HepG2 (cell line): ENCODE measurements at regions not wholly inside any gene's neighbourhood (a gene's known extent, or its start where the extent isn't known, plus 50 kb on each side); places are given as distances from the start of the nearest gene placed in this dataset.

Experiments used
- ATAC-seq: fragments of 200-7000 bp; cut with Tn5 transposase; 3 replicates; pipeline ENCODE4 v1.9.1; 2020; ENCODE audit warnings: mild to moderate bottlenecking, moderate library complexity
- BruUV-seq: library from RNA; stranded (reverse); fragments of 400-500 nt; replicated peaks from 2 replicates; lab custom pipeline; 2021; lab: Mats Ljungman, UMichigan
- CTCF ChIA-PET: fragments of 300-600 bp; formaldehyde crosslinking; extraction: SDS; loops from one replicate; lab custom pipeline; 2021; ENCODE audit warnings: low total read pairs, inconsistent platforms, low intra/inter-chr PET ratio; lab: Yijun Ruan, JAX
- POLR2A ChIA-PET: fragments of 350-600 bp; sonication (Branson Sonifier 250); formaldehyde crosslinking; loops from one replicate; lab custom pipeline; 2020; ENCODE audit warnings: antibody characterized with exemption, inconsistent platforms; lab: Yijun Ruan, JAX
- DNase-seq: peaks from one replicate; pipeline ENCODE4 v3.0.0-alpha.2; 2015; ENCODE audit warnings: low spot score
- FAIRE-seq: peaks from 3 replicates; lab custom pipeline; 2011; peaks lifted over from hg19 to GRCh38; lab: Jason Lieb, UNC
- H2AFZ ChIP-seq: one replicate; pipeline ENCODE4 v1.6.1; 2011; ENCODE audit warnings: low read length, inconsistent platforms
- H3K27ac ChIP-seq: fragments of 300-600 bp; 3 replicates; pipeline ENCODE4 v1.8.0; 2011; ENCODE audit warnings: mixed run types, mild to moderate bottlenecking, mixed read lengths, low read length, inconsistent platforms; ENCODE audit not compliant: insufficient read depth; ENCODE audit errors: extremely low read length
- H3K27me3 ChIP-seq, 2 experiments: fragments of 200-600 bp in 1 of 2; 2 replicates in 1 of 2; 3 replicates in 1 of 2; pipeline versions ENCODE4 v1.6.0 to v1.8.0; 2011; ENCODE audit warnings: low read length in 2 of 2, mild to moderate bottlenecking in 2 of 2, moderate library complexity in 2 of 2, inconsistent platforms in 1 of 2; ENCODE audit not compliant: insufficient read depth in 2 of 2, control insufficient read depth in 1 of 2
- H3K36me3 ChIP-seq, 2 experiments: fragments of 200-600 bp in 1 of 2; replicated peaks in 1 of 2; 2 replicates in 1 of 2; 3 replicates in 1 of 2; pipeline versions ENCODE4 v1.5.1 to v1.8.0; 2011; ENCODE audit warnings: low read length in 2 of 2, inconsistent platforms in 1 of 2; ENCODE audit not compliant: insufficient read depth in 2 of 2, control insufficient read depth in 1 of 2
- H3K4me1 ChIP-seq: 2 replicates; pipeline ENCODE4 v1.5.1; 2012; ENCODE audit warnings: low read length, inconsistent platforms; ENCODE audit not compliant: insufficient read depth
- H3K4me2 ChIP-seq: 2 replicates; pipeline ENCODE4 v1.6.0; 2011; ENCODE audit warnings: low read depth, low read length, inconsistent platforms
- H3K4me3 ChIP-seq, 3 experiments: fragments of 200-600 bp in 1 of 3; sonication (generic), shearing (Covaris generic) in 1 of 3; replicated peaks in 1 of 3; 2 replicates each; pipeline ENCODE4 v1.5.1; 2011 to 2016; ENCODE audit warnings: low read length in 3 of 3, inconsistent platforms in 2 of 3, low read depth in 2 of 3, mild to moderate bottlenecking in 2 of 3, control low read depth in 1 of 3, mixed read lengths in 1 of 3; ENCODE audit not compliant: insufficient read depth in 1 of 3
- H3K79me2 ChIP-seq: one replicate; pipeline ENCODE4 v1.6.1; 2011; ENCODE audit warnings: low read length, inconsistent platforms; ENCODE audit not compliant: insufficient read depth
- H3K9ac ChIP-seq: 2 replicates; pipeline ENCODE4 v1.6.0; 2011; ENCODE audit warnings: mild to moderate bottlenecking, low read depth, low read length, inconsistent platforms; ENCODE audit not compliant: insufficient read depth
- H3K9me3 ChIP-seq: 2 replicates; pipeline ENCODE4 v1.5.1; 2012; ENCODE audit warnings: mild to moderate bottlenecking, low read length
- H4K20me1 ChIP-seq: 2 replicates; pipeline ENCODE4 v1.6.0; 2011; ENCODE audit warnings: inconsistent platforms, mild to moderate bottlenecking, low read length, moderate library complexity; ENCODE audit not compliant: insufficient read depth
- ZNF317 ChIP-seq: sonication (generic); formaldehyde crosslinking; IDR thresholded peaks from 2 replicates; pipeline ENCODE4 v1.5.0; 2020; ENCODE audit warnings: mild to moderate bottlenecking, missing genetic modification reagents
- ZNF7 ChIP-seq: IDR thresholded peaks from 2 replicates; pipeline ENCODE4 v1.6.1; 2016; ENCODE audit warnings: missing biosample characterization, missing genetic modification reagents
- WGBS: methylation state at CpG from one replicate; pipeline ENCODE4 v1.1.6; 2017; ENCODE audit warnings: low lambda C conversion rate; 5-methylcytosine and 5-hydroxymethylcytosine counted together
- in situ Hi-C: cut with HindIII; loops from 2 replicates; pipeline ENCODE4 v1.10.0; 2017; ENCODE audit warnings: low pct_unique_long_range_greater_than_20kb; ENCODE audit not compliant: extremely low pct_ligation_motif_present
- intact Hi-C: fragments of 100-400 bp; cut with micrococcal nuclease; formaldehyde crosslinking; loops from one replicate; pipeline ENCODE4 v1.10.0; 2022; ENCODE audit not compliant: unreplicated experiment
- TF ChIP-seq, protein P1 (sequence below): sonication (generic); formaldehyde crosslinking; IDR thresholded peaks from 2 replicates; pipeline ENCODE4 v1.4.0; 2020; ENCODE audit warnings: missing genetic modification reagents, mild to moderate bottlenecking, borderline replicate concordance
- TF ChIP-seq, protein P2 (sequence below): sonication (generic); formaldehyde crosslinking; IDR thresholded peaks from 2 replicates; pipeline ENCODE4 v1.4.0; 2020; ENCODE audit warnings: mild to moderate bottlenecking, missing genetic modification reagents
- TF ChIP-seq, protein P3 (sequence below): sonication (generic); formaldehyde crosslinking; IDR thresholded peaks from 2 replicates; pipeline ENCODE4 v1.4.0; 2020; ENCODE audit warnings: mild to moderate bottlenecking, missing genetic modification reagents

DNA sequence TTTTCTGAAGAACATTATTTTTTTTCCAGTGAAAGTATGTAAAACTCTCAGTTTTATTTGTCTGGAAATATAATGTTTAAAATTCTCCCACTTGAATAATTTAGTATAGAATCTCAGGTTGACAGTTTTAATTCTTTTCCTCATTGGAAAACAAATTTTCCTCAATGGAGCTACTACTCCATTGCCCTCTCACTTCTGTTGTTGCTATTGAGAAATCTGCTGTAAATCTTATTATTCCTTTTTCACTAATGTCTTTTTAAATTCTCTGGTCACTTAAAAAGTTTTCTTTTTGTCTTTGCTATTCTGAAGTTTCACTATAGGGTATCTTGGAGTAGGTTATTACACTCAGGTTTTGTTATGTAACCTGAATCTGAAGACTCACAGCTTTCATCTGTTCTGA is 216.1 kb upstream of the PMFBP1 start:
- Histone ChIP-seq H3K9ac (no peak overlapping the region), H3K9me3 (peaks cover 17% of the 10 kb centered on the region), H3K27ac (no peak overlapping the region), H3K4me3 (no peak overlapping the region), H2AFZ (no peak overlapping the region), H3K36me3 (peaks cover 0 to 4% of the 10 kb centered on the region in 2 experiments; a peak in 3 of 5 replicates), H3K79me2 (no peaks in the 10 kb centered on the region), H3K4me2 (no peak overlapping the region), H4K20me1 (no peaks in the 10 kb centered on the region), H3K4me1 (no peaks in the 10 kb centered on the region), H3K27me3 (no peaks in the 10 kb centered on the region)
- ChIA-PET POLR2A (no interaction called here), CTCF (no interaction called here)
- intact Hi-C loops, result no loop called here
- in situ Hi-C loops, result no loop called here
- no TSS peak for BruUV-seq
- TF ChIP-seq, protein P1, sequence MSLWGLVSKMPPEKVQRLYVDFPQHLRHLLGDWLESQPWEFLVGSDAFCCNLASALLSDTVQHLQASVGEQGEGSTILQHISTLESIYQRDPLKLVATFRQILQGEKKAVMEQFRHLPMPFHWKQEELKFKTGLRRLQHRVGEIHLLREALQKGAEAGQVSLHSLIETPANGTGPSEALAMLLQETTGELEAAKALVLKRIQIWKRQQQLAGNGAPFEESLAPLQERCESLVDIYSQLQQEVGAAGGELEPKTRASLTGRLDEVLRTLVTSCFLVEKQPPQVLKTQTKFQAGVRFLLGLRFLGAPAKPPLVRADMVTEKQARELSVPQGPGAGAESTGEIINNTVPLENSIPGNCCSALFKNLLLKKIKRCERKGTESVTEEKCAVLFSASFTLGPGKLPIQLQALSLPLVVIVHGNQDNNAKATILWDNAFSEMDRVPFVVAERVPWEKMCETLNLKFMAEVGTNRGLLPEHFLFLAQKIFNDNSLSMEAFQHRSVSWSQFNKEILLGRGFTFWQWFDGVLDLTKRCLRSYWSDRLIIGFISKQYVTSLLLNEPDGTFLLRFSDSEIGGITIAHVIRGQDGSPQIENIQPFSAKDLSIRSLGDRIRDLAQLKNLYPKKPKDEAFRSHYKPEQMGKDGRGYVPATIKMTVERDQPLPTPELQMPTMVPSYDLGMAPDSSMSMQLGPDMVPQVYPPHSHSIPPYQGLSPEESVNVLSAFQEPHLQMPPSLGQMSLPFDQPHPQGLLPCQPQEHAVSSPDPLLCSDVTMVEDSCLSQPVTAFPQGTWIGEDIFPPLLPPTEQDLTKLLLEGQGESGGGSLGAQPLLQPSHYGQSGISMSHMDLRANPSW (CRISPR knock-in tag), result no peak
- TF ChIP-seq ZNF317 (CRISPR knock-in tag), result peak; percentile 99
- ATAC-seq, result no peak
- no peak for DNase-seq
- FAIRE-seq, result no peak

DNA sequence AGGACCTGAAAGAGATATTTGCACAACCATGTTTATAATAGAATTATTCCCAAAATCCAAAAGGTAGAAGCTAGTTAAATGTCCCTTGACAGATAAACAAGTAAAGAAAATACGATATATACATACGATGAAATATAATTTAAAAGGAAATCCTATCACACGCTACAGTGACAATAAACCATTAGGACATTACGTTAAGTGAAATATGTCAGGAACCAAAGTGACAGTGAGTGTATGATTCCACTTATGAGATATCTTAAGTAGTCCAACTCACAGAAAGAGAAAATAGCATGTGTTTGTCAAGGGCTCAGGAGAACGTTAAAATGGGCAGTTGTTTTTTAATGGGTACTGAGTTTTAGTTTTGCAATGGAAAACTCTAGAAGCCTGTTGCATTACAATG is 212.7 kb upstream of the PMFBP1 start:
- Histone ChIP-seq H3K4me3 (no peak overlapping the region), H4K20me1 (no peaks in the 10 kb centered on the region), H3K9ac (no peak overlapping the region), H3K27me3 (no peaks in the 10 kb centered on the region), H3K79me2 (no peaks in the 10 kb centered on the region), H3K9me3 (peaks cover 17% of the 10 kb centered on the region), H3K27ac (no peak overlapping the region), H2AFZ (no peak overlapping the region), H3K4me1 (0 out of 2 replicates have a peak, but pooled peaks cover 9% of the 10 kb centered on the region), H3K4me2 (no peak overlapping the region), H3K36me3 (peaks cover 0 to under 1% of the 10 kb centered on the region in 2 experiments; a peak in 3 of 5 replicates)
- in situ Hi-C loops, result no loop called here
- ATAC-seq (no peak), FAIRE-seq (no peak), DNase-seq (no peak)
- no TSS peak for BruUV-seq
- CTCF ChIA-PET, result no interaction called here
- 96% methylated on average over 5 of the region's 5 CpGs for WGBS
- intact Hi-C loops, result no loop called here
- POLR2A ChIA-PET, result no interaction called here
- TF ChIP-seq ZNF7 (CRISPR knock-in tag), result no peak
- TF ChIP-seq, protein P2, sequence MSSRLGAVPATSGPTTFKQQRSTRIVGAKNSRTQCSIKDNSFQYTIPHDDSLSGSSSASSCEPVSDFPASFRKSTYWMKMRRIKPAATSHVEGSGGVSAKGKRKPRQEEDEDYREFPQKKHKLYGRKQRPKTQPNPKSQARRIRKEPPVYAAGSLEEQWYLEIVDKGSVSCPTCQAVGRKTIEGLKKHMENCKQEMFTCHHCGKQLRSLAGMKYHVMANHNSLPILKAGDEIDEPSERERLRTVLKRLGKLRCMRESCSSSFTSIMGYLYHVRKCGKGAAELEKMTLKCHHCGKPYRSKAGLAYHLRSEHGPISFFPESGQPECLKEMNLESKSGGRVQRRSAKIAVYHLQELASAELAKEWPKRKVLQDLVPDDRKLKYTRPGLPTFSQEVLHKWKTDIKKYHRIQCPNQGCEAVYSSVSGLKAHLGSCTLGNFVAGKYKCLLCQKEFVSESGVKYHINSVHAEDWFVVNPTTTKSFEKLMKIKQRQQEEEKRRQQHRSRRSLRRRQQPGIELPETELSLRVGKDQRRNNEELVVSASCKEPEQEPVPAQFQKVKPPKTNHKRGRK (CRISPR knock-in tag), result no peak
- TF ChIP-seq, protein P3, sequence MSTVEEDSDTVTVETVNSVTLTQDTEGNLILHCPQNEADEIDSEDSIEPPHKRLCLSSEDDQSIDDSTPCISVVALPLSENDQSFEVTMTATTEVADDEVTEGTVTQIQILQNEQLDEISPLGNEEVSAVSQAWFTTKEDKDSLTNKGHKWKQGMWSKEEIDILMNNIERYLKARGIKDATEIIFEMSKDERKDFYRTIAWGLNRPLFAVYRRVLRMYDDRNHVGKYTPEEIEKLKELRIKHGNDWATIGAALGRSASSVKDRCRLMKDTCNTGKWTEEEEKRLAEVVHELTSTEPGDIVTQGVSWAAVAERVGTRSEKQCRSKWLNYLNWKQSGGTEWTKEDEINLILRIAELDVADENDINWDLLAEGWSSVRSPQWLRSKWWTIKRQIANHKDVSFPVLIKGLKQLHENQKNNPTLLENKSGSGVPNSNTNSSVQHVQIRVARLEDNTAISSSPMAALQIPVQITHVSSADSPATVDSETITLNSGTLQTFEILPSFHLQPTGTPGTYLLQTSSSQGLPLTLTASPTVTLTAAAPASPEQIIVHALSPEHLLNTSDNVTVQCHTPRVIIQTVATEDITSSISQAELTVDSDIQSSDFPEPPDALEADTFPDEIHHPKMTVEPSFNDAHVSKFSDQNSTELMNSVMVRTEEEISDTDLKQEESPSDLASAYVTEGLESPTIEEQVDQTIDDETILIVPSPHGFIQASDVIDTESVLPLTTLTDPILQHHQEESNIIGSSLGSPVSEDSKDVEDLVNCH (CRISPR knock-in tag), result no peak
